GM12891 (cell line): ENCODE measurements at regions not wholly inside any gene's neighbourhood (a gene's known extent, or its start where the extent isn't known, plus 50 kb on each side); places are given as distances from the start of the nearest gene placed in this dataset.

ENCODE experiments used
- PAX5 ChIP-seq: IDR thresholded peaks from 2 replicates; pipeline ENCODE4 v1.6.1; 2011; ENCODE audit warnings: low read length, moderate library complexity, mild to moderate bottlenecking; ENCODE audit not compliant: insufficient read depth, severe bottlenecking
- POLR2A ChIP-seq: IDR thresholded peaks from 2 replicates; pipeline ENCODE4 v1.6.1; 2011; ENCODE audit warnings: low read depth, low read length, control low read depth
- POLR2AphosphoS5 ChIP-seq: IDR thresholded peaks from 2 replicates; pipeline ENCODE4 v1.6.1; 2011; ENCODE audit warnings: low read depth, low read length, control low read depth
- SPI1 ChIP-seq: IDR thresholded peaks from 2 replicates; pipeline ENCODE4 v1.6.1; 2011; ENCODE audit warnings: low read depth, low read length, control low read depth

GRCh38 chr4:56271131-56271530, 116.2 kb downstream of the AASDH start:
- TF ChIP-seq POLR2A (no peak), POLR2AphosphoS5 (no peak), SPI1 (no peak), PAX5 (no peak)
